ENCODE measurements at regions not wholly inside any gene's neighbourhood (a gene's known extent, or its start where the extent isn't known, plus 50 kb on each side); places are given as distances from the start of the nearest gene placed in this dataset.

- no peak for TF ChIP-seq HOXB5 (CRISPR knock-in tag; IDR thresholded peaks at IDR 0.05)
- TF ChIP-seq ZFP36 (IDR thresholded peaks at IDR 0.05; ENCODE audit: borderline replicate concordance, partially characterized antibody) = no peak
- TF ChIP-seq RFX5 (IDR thresholded peaks at IDR 0.05) = no peak
- TF ChIP-seq POLR2A (IDR thresholded peaks at IDR 0.05; ENCODE audit: low read length) = no peak
- TF ChIP-seq TFCP2L1 (CRISPR knock-in tag; IDR thresholded peaks at IDR 0.05) = no peak
- no peak for TF ChIP-seq CEBPB (IDR thresholded peaks at IDR 0.05)
- TF ChIP-seq MAFK (IDR thresholded peaks at IDR 0.05; ENCODE audit: partially characterized antibody) = no peak
- no peak for TF ChIP-seq BCL3 (IDR thresholded peaks at IDR 0.05)
- no peak for TF ChIP-seq JUNB (IDR thresholded peaks at IDR 0.05)
- TF ChIP-seq BHLHE40 (IDR thresholded peaks at IDR 0.05; ENCODE audit: low read depth, low read length) = no peak
Observed at GRCh38 chr14:104376202-104377140, 203.1 kb upstream of the C14orf180 start.

Measured in A549 (cell line).